ENCODE measurements at regions not wholly inside any gene's neighbourhood (a gene's known extent, or its start where the extent isn't known, plus 50 kb on each side); places are given as distances from the start of the nearest gene placed in this dataset.
"Not testable (repeated sequence)": the region's sequence is repeated elsewhere in the genome, so short reads cannot be mapped to it uniquely, and the experiment has no call there.

DNA sequence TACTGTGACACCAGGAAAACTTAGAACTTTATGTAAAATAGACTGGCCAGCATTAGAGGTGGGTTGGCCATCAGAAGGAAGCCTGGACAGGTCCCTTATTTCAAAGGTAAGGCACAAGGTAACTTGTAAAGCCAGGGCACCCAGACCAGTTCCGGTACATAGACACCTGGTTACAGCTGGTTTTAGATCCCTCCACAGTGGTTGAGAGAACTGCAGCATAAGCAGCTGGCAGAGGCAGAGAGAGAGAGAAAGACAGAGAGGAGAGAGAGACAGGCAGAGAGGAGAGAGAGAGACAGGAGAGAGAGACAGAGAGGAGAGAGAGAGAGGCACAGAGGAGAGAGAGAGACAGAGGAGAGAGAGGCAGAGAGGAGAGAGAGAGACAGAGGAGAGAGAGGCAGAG, 116.0 kb upstream of the PGR start:
- H4K8ac ChIP-seq (ENCODE audit: extremely low read depth, insufficient read depth, low read length); H3K4ac ChIP-seq (replicated peaks; ENCODE audit: insufficient read length, low read depth, low read length); H4K20me1 ChIP-seq (replicated peaks in 1 of 2; ENCODE audit: control insufficient read depth in 1 of 2, insufficient read depth in 2 of 2, low read length in 2 of 2); H3K27ac ChIP-seq (ENCODE audit: low read depth, low read length); FAIRE-seq; H3K9ac ChIP-seq (replicated peaks in 1 of 4; ENCODE audit: extremely low read depth in 1 of 4, low read depth in 3 of 4, low read length in 3 of 4); H2AK5ac ChIP-seq (ENCODE audit: low read depth, low read length); DNase-seq (ENCODE audit: low read depth in 1 of 2, low spot score in 2 of 2); H3K36me3 ChIP-seq (ENCODE audit: control insufficient read depth in 2 of 4, insufficient read depth in 4 of 4, low read length in 3 of 4); H2BK5ac ChIP-seq (ENCODE audit: low read depth, low read length); H2BK12ac ChIP-seq (ENCODE audit: low read depth, low read length); H3K27me3 ChIP-seq (replicated peaks in 1 of 4; ENCODE audit: control insufficient read depth in 3 of 4, extremely low read depth in 1 of 4, insufficient read depth in 3 of 4, low read length in 3 of 4); H2BK15ac ChIP-seq (ENCODE audit: low read length); H3K4me1 ChIP-seq (replicated peaks in 1 of 4; ENCODE audit: control insufficient read depth in 3 of 4, insufficient read depth in 4 of 4, low read length in 3 of 4); H3K79me1 ChIP-seq (ENCODE audit: low read depth, low read length); H3K18ac ChIP-seq (ENCODE audit: extremely low read depth, low read length); H3K79me2 ChIP-seq (ENCODE audit: control insufficient read depth in 1 of 2, insufficient read depth in 2 of 2, low read length in 2 of 2); CTCF ChIA-PET (ENCODE audit: partially characterized antibody); H3K23me2 ChIP-seq (ENCODE audit: low read depth, low read length); H3K23ac ChIP-seq (ENCODE audit: insufficient read length); H3K14ac ChIP-seq (ENCODE audit: insufficient read length); H3K4me2 ChIP-seq (ENCODE audit: insufficient read depth in 1 of 2, low read depth in 2 of 2, low read length in 2 of 2); H2BK120ac ChIP-seq (replicated peaks; ENCODE audit: low read depth, low read length); POLR2A ChIA-PET (ENCODE audit: partially characterized antibody); H4K91ac ChIP-seq (replicated peaks; ENCODE audit: insufficient read length, low read length); H3K4me3 ChIP-seq (ENCODE audit: extremely low read depth in 1 of 4, insufficient read depth in 2 of 4, low read depth in 3 of 4, low read length in 4 of 4); H2AFZ ChIP-seq (ENCODE audit: low read length); H3K56ac ChIP-seq (replicated peaks; ENCODE audit: insufficient read length, low read depth, low read length); H4K5ac ChIP-seq (ENCODE audit: insufficient read length, low read depth, low read length); H2BK20ac ChIP-seq (ENCODE audit: low read length): not testable (repeated sequence)
- H3K9me3 ChIP-seq (ENCODE audit: insufficient read depth in 2 of 2, low read depth in 1 of 2, low read length in 1 of 2): peaks cover 8 to 11% of the 10 kb centered on the region in 2 experiments; a peak in 3 of 4 replicates
- no CpG with 5 or more reads among the region's 1 CpG for WGBS, 2 experiments (ENCODE audit: extremely low coverage in 1 of 2, insufficient coverage in 1 of 2, insufficient read length in 1 of 2, insufficient replicate concordance in 2 of 2, low coverage in 1 of 2, low lambda C conversion rate in 2 of 2, missing lambda C conversion rate in 1 of 2)

DNA sequence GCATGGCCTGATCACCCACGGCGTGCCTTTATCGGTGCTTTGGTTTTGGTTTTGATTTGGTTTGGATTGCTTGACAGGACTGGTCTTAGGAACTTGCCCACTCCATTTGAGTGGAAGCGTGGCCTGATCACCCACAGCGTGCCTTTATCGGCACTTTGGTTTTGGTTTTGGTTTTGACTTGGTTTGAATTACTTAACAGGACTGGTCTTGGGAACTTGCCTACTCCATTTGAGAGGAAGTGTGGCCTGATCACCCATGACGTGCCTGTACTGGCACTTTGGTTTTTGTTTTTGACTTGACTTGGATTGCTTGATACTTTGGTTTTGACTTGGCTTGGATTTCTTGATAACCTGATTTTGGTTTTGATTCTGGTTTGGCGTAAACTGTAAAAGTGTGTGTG, 115.5 kb upstream of the PGR start:
- not testable (repeated sequence) for FAIRE-seq

More for the DNA sequence above, 115.5 kb upstream of the PGR start:
- H2BK12ac ChIP-seq (ENCODE audit: low read depth, low read length); H2BK5ac ChIP-seq (ENCODE audit: low read depth, low read length); H3K27ac ChIP-seq (ENCODE audit: low read depth, low read length); H3K4me2 ChIP-seq (ENCODE audit: insufficient read depth in 1 of 2, low read depth in 2 of 2, low read length in 2 of 2); H4K91ac ChIP-seq (replicated peaks; ENCODE audit: insufficient read length, low read length); H3K27me3 ChIP-seq (replicated peaks in 1 of 4; ENCODE audit: control insufficient read depth in 3 of 4, extremely low read depth in 1 of 4, insufficient read depth in 3 of 4, low read length in 3 of 4); H3K14ac ChIP-seq (ENCODE audit: insufficient read length); H2BK120ac ChIP-seq (replicated peaks; ENCODE audit: low read depth, low read length); H2AFZ ChIP-seq (ENCODE audit: low read length); H3K79me1 ChIP-seq (ENCODE audit: low read depth, low read length); H2BK15ac ChIP-seq (ENCODE audit: low read length); H4K5ac ChIP-seq (ENCODE audit: insufficient read length, low read depth, low read length); H3K4me3 ChIP-seq (ENCODE audit: extremely low read depth in 1 of 4, insufficient read depth in 2 of 4, low read depth in 3 of 4, low read length in 4 of 4); H3K4ac ChIP-seq (replicated peaks; ENCODE audit: insufficient read length, low read depth, low read length); POLR2A ChIA-PET (ENCODE audit: partially characterized antibody); H3K23me2 ChIP-seq (ENCODE audit: low read depth, low read length); H3K9ac ChIP-seq (replicated peaks in 1 of 4; ENCODE audit: extremely low read depth in 1 of 4, low read depth in 3 of 4, low read length in 3 of 4); H3K36me3 ChIP-seq (ENCODE audit: control insufficient read depth in 2 of 4, insufficient read depth in 4 of 4, low read length in 3 of 4); H3K23ac ChIP-seq (ENCODE audit: insufficient read length); DNase-seq (ENCODE audit: low read depth in 1 of 2, low spot score in 2 of 2); H4K8ac ChIP-seq (ENCODE audit: extremely low read depth, insufficient read depth, low read length); H2AK5ac ChIP-seq (ENCODE audit: low read depth, low read length); H2BK20ac ChIP-seq (ENCODE audit: low read length); H3K4me1 ChIP-seq (replicated peaks in 1 of 4; ENCODE audit: control insufficient read depth in 3 of 4, insufficient read depth in 4 of 4, low read length in 3 of 4); H4K20me1 ChIP-seq (replicated peaks in 1 of 2; ENCODE audit: control insufficient read depth in 1 of 2, insufficient read depth in 2 of 2, low read length in 2 of 2); H3K18ac ChIP-seq (ENCODE audit: extremely low read depth, low read length); H3K79me2 ChIP-seq (ENCODE audit: control insufficient read depth in 1 of 2, insufficient read depth in 2 of 2, low read length in 2 of 2); H3K56ac ChIP-seq (replicated peaks; ENCODE audit: insufficient read length, low read depth, low read length): not testable (repeated sequence)
- peaks cover 8 to 11% of the 10 kb centered on the region in 2 experiments; a peak in 3 of 4 replicates for H3K9me3 ChIP-seq (ENCODE audit: insufficient read depth in 2 of 2, low read depth in 1 of 2, low read length in 1 of 2)
- WGBS, 2 experiments (ENCODE audit: extremely low coverage in 1 of 2, insufficient coverage in 1 of 2, insufficient read length in 1 of 2, insufficient replicate concordance in 2 of 2, low coverage in 1 of 2, low lambda C conversion rate in 2 of 2, missing lambda C conversion rate in 1 of 2): 94% methylated on average over 8 of the region's 8 CpGs; no CpG with 5 or more reads in 1 of the 2 experiments
- CTCF ChIA-PET (ENCODE audit: partially characterized antibody): interaction anchor here (1.0 kb wide), 1 partner anchor 14 kb away, joined by 3 read pairs; no protein-coding TSS in a partner anchor
